Bronchial epithelial cell (primary cell): ENCODE measurements at regions not wholly inside any gene's neighbourhood (a gene's known extent, or its start where the extent isn't known, plus 50 kb on each side); places are given as distances from the start of the nearest gene placed in this dataset.

Source experiments
- DNase-seq: peaks from one replicate; pipeline ENCODE4 v3.0.0-alpha.2; 2010; ENCODE audit warnings: low read depth
- FAIRE-seq: peaks from 2 replicates; lab custom pipeline; 2011; peaks lifted over from hg19 to GRCh38; lab: Jason Lieb, UNC
- H3K27me3 ChIP-seq: 2 replicates; pipeline ENCODE4 v1.5.1; 2011; ENCODE audit warnings: low read length; ENCODE audit not compliant: control insufficient read depth, insufficient read depth
- H3K36me3 ChIP-seq: 2 replicates; pipeline ENCODE4 v1.5.1; 2011; ENCODE audit warnings: low read length; ENCODE audit not compliant: control insufficient read depth, insufficient read depth
- H3K4me3 ChIP-seq: 2 replicates; pipeline ENCODE4 v1.5.1; 2011; ENCODE audit warnings: mild to moderate bottlenecking, low read depth, low read length, control low read depth
- CTCF ChIP-seq: IDR thresholded peaks from 2 replicates; pipeline ENCODE4 v1.5.1; 2011; ENCODE audit warnings: mild to moderate bottlenecking, moderate library complexity, low read length, control low read depth, inconsistent platforms; ENCODE audit not compliant: insufficient read depth, severe bottlenecking

- Histone ChIP-seq H3K4me3 (no peak overlapping the region), H3K36me3 (no peaks in the 10 kb centered on the region), H3K27me3 (no peaks in the 10 kb centered on the region)
- no peak for TF ChIP-seq CTCF
- FAIRE-seq (no peak), DNase-seq (no peak)
These were observed 805.6 kb upstream of the LRRC4C start for GRCh38 chr11:42265072-42265471.

GRCh38 chr11:42271306-42271705 is 811.9 kb upstream of the LRRC4C start:
- no peaks in the 10 kb centered on the region for H3K36me3 ChIP-seq
- H3K27me3 ChIP-seq = no peaks in the 10 kb centered on the region
- H3K4me3 ChIP-seq = no peak overlapping the region
- no peak for TF ChIP-seq CTCF
- DNase-seq (no peak), FAIRE-seq (no peak)

- H3K4me3 ChIP-seq = no peak overlapping the region
- TF ChIP-seq CTCF = no peak
- no peak for DNase-seq
- H3K36me3 ChIP-seq = no peaks in the 10 kb centered on the region
- no peak for FAIRE-seq
- H3K27me3 ChIP-seq = no peaks in the 10 kb centered on the region
These were observed 814.5 kb upstream of the LRRC4C start for GRCh38 chr11:42273977-42274376.

GRCh38 chr11:42296910-42297309 is 837.5 kb upstream of the LRRC4C start:
- H3K27me3 ChIP-seq = no peaks in the 10 kb centered on the region
- no peaks in the 10 kb centered on the region for H3K36me3 ChIP-seq
- DNase-seq (no peak), FAIRE-seq (no peak)
- no peak for TF ChIP-seq CTCF
- H3K4me3 ChIP-seq = no peak overlapping the region

GRCh38 chr11:42299780-42300179 is 840.3 kb upstream of the LRRC4C start:
- H3K36me3 ChIP-seq = no peaks in the 10 kb centered on the region
- no peak overlapping the region for H3K4me3 ChIP-seq
- H3K27me3 ChIP-seq = no peaks in the 10 kb centered on the region
- TF ChIP-seq CTCF = no peak
- FAIRE-seq (no peak), DNase-seq (no peak)

GRCh38 chr11:42301777-42302176 is 842.3 kb upstream of the LRRC4C start:
- TF ChIP-seq CTCF = no peak
- no peak for FAIRE-seq
- Histone ChIP-seq H3K4me3 (no peak overlapping the region), H3K36me3 (no peaks in the 10 kb centered on the region), H3K27me3 (no peaks in the 10 kb centered on the region)
- no peak for DNase-seq
